ENCODE measurements at regions not wholly inside any gene's neighbourhood (a gene's known extent, or its start where the extent isn't known, plus 50 kb on each side); places are given as distances from the start of the nearest gene placed in this dataset.

GRCh38 chr18:64979791-64980190 lies 771.0 kb upstream of the CDH7 start:
- DNase-seq: no peak

DNA sequence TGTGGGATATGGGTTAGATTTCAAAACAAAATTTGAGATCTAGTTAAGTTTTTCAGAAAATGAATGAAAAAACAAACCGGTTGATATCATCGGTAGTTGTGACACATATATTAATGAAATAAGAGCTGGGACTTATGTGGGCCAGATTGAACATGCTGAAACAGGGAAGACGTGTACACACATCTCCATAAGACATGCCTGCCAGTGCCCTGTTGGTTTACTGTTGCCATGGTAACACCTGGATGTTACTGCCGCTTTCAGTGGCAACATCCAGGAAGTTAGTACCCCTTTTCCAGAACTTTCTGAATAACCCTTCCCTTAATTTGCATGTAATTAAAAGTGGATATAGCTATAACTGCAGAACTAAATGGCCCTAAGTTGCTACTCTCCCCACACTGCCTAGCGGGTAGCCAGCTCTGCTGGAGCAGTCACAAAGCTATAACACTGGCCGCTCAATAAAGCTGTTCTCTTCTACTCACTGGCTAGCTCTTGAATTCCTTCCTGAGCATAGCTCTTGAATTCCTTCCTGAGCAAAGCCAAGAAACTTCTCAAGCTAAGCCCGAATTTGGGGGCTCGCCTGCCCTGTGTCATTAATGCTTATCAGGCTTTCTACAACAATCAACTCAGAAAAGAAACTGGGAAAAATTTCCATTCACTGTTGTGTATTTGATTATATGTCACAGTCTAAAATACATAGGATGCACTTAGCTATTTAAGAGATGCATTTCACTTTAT lies 776.3 kb upstream of the CDH7 start:
- no peak for DNase-seq

GRCh38 chr18:64972545-64972944 lies 778.3 kb upstream of the CDH7 start:
- no peak for DNase-seq

DNA sequence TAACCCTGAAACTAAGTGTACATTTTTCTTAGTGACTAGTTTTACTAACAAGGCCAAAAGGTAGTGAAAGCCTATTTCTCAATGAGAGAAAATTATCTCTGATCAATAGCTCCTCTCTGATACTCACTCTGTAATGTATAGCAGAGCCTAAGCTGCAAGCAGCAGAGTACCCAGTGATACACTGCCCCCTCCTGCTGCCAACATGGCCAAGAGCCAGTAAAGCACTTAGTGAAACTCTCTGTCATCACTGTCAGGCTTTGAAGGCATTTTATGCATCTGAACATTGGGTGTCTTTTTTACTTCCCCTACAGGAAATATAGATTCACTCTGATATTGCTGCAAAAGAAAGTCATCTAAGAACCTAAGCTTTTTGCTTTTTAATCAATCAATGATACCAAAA lies 784.1 kb upstream of the CDH7 start:
- no peak for DNase-seq

GRCh38 chr18:64956465-64956864 lies 794.3 kb upstream of the CDH7 start:
- no peak for DNase-seq

GRCh38 chr18:64949885-64950284 lies 800.9 kb upstream of the CDH7 start:
- no peak for DNase-seq

DNA sequence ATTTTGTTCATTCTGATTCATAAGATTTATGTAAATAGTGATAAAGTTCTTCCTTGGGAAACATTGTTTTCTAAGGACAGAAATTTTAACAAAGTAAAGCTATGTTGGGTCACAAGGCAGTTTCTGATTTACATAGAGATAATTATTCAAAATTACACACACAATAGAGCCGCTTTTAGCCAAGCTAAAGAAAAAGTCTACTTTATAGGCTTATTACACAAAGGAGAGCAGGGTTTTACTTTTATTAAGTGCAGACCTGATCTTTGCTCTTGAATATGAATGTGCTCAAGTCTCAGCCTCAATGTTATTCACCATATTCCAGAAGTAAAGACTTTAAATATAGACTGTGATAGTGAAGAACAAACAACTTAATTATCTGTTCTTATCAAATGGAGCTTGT lies 787.8 kb upstream of the LINC00305 start:
- no peak for DNase-seq

DNA sequence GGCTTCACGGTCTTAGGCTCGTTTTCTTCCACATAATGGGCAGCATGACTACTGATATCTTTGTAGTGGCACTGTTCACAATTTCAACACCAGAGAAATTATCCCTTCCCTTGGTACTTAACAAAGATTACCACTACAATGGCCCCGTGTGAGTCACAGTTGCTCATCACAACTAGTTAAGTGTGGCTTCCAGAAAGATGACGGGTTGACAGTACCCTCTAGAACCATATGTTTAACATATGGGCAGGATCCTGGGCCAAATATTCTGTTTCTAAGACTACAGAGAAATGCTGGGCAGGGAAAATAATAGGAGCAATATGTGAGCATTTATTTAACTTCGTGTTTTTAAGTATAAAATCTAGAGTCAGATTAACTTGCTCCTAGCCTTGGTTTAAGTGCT lies 780.1 kb upstream of the LINC00305 start:
- no peak for DNase-seq

- no peak for DNase-seq
Observed at GRCh38 chr18:64919971-64920570, 771.2 kb upstream of the LINC00305 start.

GRCh38 chr18:64918851-64919250 lies 770.0 kb upstream of the LINC00305 start:
- DNase-seq: no peak

DNA sequence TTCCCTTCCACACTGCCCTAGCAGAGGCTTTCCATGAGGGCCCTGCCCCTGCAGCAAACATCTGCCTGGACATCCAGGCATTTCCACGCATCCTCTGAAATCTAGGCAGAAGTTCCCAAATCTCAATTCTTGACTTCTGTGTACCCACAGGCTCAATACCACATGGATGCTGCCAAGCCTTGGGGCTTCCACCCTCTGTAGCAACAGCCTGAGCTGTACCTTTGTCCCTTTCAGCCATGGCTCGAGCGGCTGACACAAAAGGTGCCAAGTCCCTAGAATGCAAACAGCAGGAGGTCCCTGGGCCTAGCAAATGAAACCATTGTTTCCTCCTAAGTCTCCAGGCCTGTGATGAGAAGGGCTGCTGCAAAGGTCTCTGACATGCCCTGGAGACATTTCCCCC lies 744.5 kb upstream of the LINC00305 start:
- no peak for DNase-seq

GRCh38 chr18:64888956-64889355 lies 740.1 kb upstream of the LINC00305 start:
- no peak for DNase-seq

DNA sequence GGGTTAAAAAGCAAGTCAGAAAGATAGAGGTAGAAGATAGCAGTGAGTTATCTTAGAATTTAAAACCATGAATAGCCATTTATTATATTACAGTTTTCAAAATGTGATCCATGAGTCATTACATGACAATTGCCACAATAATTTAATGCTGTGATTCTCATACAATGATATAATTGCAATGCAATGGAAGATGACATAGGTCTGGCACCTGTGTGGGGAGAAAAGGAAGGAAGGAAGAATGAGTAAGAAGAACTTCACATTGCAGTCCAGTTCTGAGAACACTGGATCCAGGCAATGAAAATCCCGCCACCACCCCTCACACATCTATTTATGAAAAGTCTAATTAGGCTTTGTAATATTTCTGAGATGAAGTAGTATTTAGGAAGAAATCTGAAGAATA lies 738.1 kb upstream of the LINC00305 start:
- DNase-seq: no peak

DNA sequence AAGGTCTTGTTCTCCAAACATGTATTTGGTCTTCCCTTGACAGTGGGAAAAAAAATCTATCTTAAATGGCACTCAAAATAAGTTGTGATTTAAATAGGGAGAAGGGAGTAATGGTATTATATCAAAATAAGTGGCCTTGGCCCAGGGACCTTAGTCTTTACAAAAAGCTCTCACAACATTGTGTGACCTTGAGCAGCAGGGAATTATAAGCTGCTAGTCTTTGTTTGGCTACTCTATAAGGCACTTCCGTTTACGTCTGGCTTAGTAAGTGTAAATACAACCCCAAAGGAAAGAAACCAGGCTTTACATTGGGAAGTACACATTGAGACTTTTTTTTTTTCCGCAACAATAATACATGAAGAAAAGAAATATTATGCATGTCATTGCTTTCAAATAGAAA lies 734.0 kb upstream of the LINC00305 start:
- DNase-seq: no peak

- DNase-seq: no peak
Observed at GRCh38 chr18:64876833-64877232, 727.9 kb upstream of the LINC00305 start.

GRCh38 chr18:64872710-64873458 lies 724.0 kb upstream of the LINC00305 start:
- DNase-seq: no peak

DNA sequence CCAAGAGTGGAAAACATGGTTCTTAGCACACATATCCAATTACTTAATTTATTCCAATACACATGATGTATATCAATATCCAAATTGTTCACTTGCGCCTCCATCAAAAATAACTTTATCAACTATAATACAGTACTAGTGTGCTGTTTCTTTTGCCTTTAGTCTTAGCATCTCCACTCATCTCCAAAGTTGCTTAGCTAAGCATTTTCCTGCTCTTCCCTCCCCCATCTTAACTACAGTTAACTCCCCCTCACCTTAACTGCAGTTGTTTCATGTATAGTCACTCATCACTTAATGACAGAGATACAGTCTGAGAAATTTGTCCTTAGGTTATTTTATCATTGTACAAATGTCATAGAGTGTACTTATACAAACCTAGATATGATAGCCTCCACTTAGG lies 705.2 kb upstream of the LINC00305 start:
- DNase-seq: no peak

DNA sequence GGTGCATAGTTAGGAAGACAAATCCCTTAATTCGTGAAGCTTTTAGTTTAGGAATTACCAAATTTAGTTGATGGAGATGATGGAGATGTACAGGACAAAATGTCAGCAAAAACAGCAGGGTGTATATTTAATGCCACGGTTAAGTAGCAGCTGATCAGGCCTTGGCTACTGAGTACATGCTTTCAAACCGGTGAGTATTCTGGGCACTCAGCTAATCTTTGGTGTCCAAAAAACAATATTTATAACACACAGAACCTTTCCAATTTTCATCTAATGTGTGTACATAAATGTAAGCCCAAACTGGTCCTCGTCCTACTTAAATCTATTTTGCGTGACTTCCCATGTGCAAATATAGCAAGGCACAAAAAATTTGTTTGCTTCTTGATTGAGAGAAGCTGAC lies 703.4 kb upstream of the LINC00305 start:
- no peak for DNase-seq

GRCh38 chr18:64851726-64852125 lies 702.8 kb upstream of the LINC00305 start:
- DNase-seq: no peak

GRCh38 chr18:64850791-64851190 lies 701.9 kb upstream of the LINC00305 start:
- no peak for DNase-seq

- DNase-seq: no peak
Observed at GRCh38 chr18:64840911-64841701, 692.2 kb upstream of the LINC00305 start.

- no peak for DNase-seq
Observed at GRCh38 chr18:64810354-64810753, 661.5 kb upstream of the LINC00305 start.

DNA sequence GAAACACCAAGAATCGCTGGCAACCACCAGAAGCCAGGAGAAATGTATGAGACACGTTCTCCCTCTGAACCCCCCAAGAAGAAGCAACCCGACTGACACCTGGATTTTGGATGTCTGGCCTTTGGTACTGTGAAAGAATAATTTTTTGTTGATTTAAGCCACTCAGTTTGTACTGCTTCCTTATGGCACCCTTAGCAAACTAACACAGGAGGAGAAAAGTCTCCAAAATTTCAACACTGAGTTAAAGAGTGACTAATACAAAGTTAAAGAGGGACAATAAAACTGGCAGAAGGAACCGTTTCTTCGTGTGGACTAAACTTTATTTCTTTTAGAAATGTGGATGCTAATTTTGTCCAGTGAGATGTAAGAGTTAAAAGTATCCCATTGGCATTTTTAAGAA lies 660.9 kb upstream of the LINC00305 start:
- DNase-seq: no peak

Measured in activated CD4-positive, alpha-beta T cell treated with anti-CD3 and anti-CD28 coated beads, Interleukin-10, Interleukin-2, amounts not matched to agents 100 ng/mL and 50 ng/mL, durations not matched to agents 16 hours and 8 hours (primary cell).